ENCODE measurements at regions not wholly inside any gene's neighbourhood (a gene's known extent, or its start where the extent isn't known, plus 50 kb on each side); places are given as distances from the start of the nearest gene placed in this dataset.

DNA sequence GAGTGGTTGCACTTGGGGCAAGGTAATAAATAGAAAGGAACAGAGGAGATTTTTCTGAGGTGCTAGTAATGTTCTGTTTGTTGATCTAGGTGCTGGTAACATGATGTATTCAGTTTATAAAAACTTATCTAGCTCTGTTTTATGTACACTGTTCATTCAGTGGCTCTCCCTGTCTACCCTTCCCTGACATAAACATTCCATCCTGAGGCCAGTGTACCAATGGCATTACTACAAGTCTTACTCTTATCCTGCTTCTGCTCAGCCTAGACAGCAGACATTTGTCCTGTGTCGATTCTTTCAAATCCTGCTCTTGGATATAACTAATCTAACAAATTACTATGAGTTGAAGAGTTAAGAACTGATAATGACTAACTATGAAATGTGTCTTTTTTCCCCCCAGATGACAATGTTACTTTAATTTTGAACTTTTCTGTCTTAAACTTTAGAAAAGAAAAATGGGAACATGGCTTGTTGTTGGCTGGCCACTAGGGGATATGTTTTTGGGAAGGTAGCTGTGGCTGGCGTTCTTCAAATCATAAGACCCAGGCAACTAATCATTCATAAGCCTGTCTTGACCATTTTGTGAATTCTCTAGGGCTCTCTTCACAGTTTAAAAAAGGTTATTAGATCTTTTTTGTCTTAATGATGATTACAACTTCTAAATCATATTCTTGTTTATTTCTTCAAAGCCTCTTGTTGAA lies 390.9 kb downstream of the PBX1 start:
- H3K36me3 ChIP-seq (ENCODE audit: control insufficient read depth in 2 of 3, insufficient read depth in 3 of 3, low read length in 3 of 3), result no peaks in the 10 kb centered on the region
- no peak overlapping the region for H3K9ac ChIP-seq (ENCODE audit: low read length in 3 of 3)
- no peak overlapping the region for H3K27ac ChIP-seq (ENCODE audit: low read depth in 2 of 2, low read length in 2 of 2)
- no peaks in the 10 kb centered on the region for H3K4me1 ChIP-seq (ENCODE audit: control insufficient read depth in 2 of 3, insufficient read depth in 2 of 3, low read depth in 1 of 3, low read length in 3 of 3)
- FAIRE-seq (no peak), DNase-seq (no peak)
- no peaks in the 10 kb centered on the region for H3K27me3 ChIP-seq (ENCODE audit: control insufficient read depth, insufficient read depth, low read length)
- no peak overlapping the region for H3K4me3 ChIP-seq (ENCODE audit: low read length in 3 of 3)
- intact Hi-C loops (cut with DNase I), result no loop called here
- TF ChIP-seq, protein P1, sequence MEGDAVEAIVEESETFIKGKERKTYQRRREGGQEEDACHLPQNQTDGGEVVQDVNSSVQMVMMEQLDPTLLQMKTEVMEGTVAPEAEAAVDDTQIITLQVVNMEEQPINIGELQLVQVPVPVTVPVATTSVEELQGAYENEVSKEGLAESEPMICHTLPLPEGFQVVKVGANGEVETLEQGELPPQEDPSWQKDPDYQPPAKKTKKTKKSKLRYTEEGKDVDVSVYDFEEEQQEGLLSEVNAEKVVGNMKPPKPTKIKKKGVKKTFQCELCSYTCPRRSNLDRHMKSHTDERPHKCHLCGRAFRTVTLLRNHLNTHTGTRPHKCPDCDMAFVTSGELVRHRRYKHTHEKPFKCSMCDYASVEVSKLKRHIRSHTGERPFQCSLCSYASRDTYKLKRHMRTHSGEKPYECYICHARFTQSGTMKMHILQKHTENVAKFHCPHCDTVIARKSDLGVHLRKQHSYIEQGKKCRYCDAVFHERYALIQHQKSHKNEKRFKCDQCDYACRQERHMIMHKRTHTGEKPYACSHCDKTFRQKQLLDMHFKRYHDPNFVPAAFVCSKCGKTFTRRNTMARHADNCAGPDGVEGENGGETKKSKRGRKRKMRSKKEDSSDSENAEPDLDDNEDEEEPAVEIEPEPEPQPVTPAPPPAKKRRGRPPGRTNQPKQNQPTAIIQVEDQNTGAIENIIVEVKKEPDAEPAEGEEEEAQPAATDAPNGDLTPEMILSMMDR (IDR thresholded peaks at IDR 0.05; ENCODE audit: borderline replicate concordance, extremely low read depth, insufficient read depth), result no peak
- H3K9me3 ChIP-seq (ENCODE audit: control insufficient read depth in 2 of 3, insufficient read depth in 1 of 3, low read length in 3 of 3), result peaks cover 0 to 11% (median 3%) of the 10 kb centered on the region in 3 donors

DNA sequence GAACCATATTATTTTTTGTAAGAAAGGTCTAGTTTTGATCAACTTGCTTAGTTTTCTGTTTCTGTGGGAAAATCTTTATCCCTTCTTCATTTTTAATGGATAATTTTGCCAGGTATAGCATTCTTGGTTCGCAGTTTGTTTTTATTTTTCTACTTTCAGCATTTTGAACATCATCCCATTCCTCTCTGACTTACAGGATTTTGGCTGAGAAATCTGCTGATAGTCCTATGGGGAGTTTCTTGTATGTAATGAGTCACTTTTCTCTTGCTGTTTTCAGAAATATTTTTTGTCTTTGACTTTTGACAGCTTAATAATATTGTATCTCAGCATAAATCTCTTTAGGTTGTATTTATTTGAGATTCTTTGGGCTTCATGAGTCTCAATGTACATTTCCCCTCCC lies 389.1 kb downstream of the PBX1 start:
- Histone ChIP-seq H3K27ac (ENCODE audit: low read depth in 2 of 2, low read length in 2 of 2) (no peak overlapping the region), H3K9ac (ENCODE audit: low read length in 3 of 3) (no peak overlapping the region), H3K27me3 (ENCODE audit: control insufficient read depth, insufficient read depth, low read length) (no peaks in the 10 kb centered on the region), H3K4me1 (ENCODE audit: control insufficient read depth in 2 of 3, insufficient read depth in 2 of 3, low read depth in 1 of 3, low read length in 3 of 3) (no peaks in the 10 kb centered on the region), H3K9me3 (ENCODE audit: control insufficient read depth in 2 of 3, insufficient read depth in 1 of 3, low read length in 3 of 3) (peaks cover 0 to 11% (median 3%) of the 10 kb centered on the region in 3 donors), H3K36me3 (ENCODE audit: control insufficient read depth in 2 of 3, insufficient read depth in 3 of 3, low read length in 3 of 3) (no peaks in the 10 kb centered on the region), H3K4me3 (ENCODE audit: low read length in 3 of 3) (no peak overlapping the region)
- TF ChIP-seq, protein P1 (IDR thresholded peaks at IDR 0.05; ENCODE audit: borderline replicate concordance, extremely low read depth, insufficient read depth), result no peak
- intact Hi-C loops (cut with DNase I), result no loop called here
- FAIRE-seq (no peak), DNase-seq (no peak)

DNA sequence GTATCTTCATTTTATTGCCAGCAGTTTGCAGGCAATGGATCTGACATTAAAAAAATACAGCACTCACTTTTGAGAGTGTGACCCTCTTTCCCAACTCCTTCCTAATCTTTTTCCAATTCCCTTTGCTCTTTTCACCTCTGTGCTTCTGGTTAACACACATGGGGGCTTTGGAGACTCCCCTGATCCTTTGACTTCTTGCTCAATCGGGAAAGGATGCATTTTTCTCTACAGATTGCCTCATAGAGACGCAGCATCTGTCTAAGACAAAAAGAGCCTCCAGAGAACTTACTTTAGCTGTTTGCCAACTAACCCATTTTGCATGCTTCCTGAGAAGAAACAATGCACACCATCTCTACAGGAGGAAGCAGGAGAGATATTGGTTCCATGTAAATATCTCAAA lies 378.3 kb downstream of the PBX1 start:
- no peaks in the 10 kb centered on the region for H3K4me1 ChIP-seq (ENCODE audit: control insufficient read depth in 2 of 3, insufficient read depth in 2 of 3, low read depth in 1 of 3, low read length in 3 of 3)
- H3K9ac ChIP-seq (ENCODE audit: low read length in 3 of 3), result no peak overlapping the region
- H3K36me3 ChIP-seq (ENCODE audit: control insufficient read depth in 2 of 3, insufficient read depth in 3 of 3, low read length in 3 of 3), result no peaks in the 10 kb centered on the region
- intact Hi-C loops (cut with DNase I), result no loop called here
- TF ChIP-seq, protein P1 (IDR thresholded peaks at IDR 0.05; ENCODE audit: borderline replicate concordance, extremely low read depth, insufficient read depth), result no peak
- FAIRE-seq (no peak), DNase-seq (no peak)
- no peak overlapping the region for H3K4me3 ChIP-seq (ENCODE audit: low read length in 3 of 3)
- H3K9me3 ChIP-seq (ENCODE audit: control insufficient read depth in 2 of 3, insufficient read depth in 1 of 3, low read length in 3 of 3), result no peaks in the 10 kb centered on the region
- H3K27ac ChIP-seq (ENCODE audit: low read depth in 2 of 2, low read length in 2 of 2), result no peak overlapping the region
- H3K27me3 ChIP-seq (ENCODE audit: control insufficient read depth, insufficient read depth, low read length), result no peaks in the 10 kb centered on the region

DNA sequence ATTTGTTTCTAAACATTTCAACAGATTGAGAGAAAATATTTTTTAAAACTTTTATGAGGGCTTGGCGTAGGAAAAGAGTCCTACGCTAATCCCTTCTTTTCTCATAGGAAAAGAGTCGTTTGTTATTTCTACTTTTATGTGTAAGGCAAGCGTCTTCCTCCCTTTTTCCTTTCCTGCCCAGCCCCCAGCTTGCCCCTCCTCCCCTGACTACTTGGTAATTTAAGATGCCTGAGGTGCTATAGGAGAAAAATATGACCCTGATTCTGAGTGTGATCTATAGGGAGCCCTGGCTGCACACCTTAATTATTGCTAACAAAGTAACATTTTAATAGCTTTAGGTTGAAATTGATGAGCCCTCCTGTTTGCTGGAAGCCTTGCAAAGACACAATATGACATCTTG lies 373.6 kb downstream of the PBX1 start:
- DNase-seq (peak in 2 of 5 donors; percentile 52 to 53), FAIRE-seq (no peak)
- no peak overlapping the region for H3K27ac ChIP-seq (ENCODE audit: low read depth in 2 of 2, low read length in 2 of 2)
- H3K9ac ChIP-seq (ENCODE audit: low read length in 3 of 3), result no peak overlapping the region
- no peaks in the 10 kb centered on the region for H3K27me3 ChIP-seq (ENCODE audit: control insufficient read depth, insufficient read depth, low read length)
- no peaks in the 10 kb centered on the region for H3K9me3 ChIP-seq (ENCODE audit: control insufficient read depth in 2 of 3, insufficient read depth in 1 of 3, low read length in 3 of 3)
- H3K4me3 ChIP-seq (ENCODE audit: low read length in 3 of 3), result no peak overlapping the region
- TF ChIP-seq, protein P1 (IDR thresholded peaks at IDR 0.05; ENCODE audit: borderline replicate concordance, extremely low read depth, insufficient read depth), result no peak
- intact Hi-C loops (cut with DNase I), result no loop called here
- H3K4me1 ChIP-seq (ENCODE audit: control insufficient read depth in 2 of 3, insufficient read depth in 2 of 3, low read depth in 1 of 3, low read length in 3 of 3), result peaks cover 0 to 3% (median 0%) of the 10 kb centered on the region in 3 donors
- no peaks in the 10 kb centered on the region for H3K36me3 ChIP-seq (ENCODE audit: control insufficient read depth in 2 of 3, insufficient read depth in 3 of 3, low read length in 3 of 3)
